Spleen (tissue), 11 donors: ENCODE measurements at regions not wholly inside any gene's neighbourhood (a gene's known extent, or its start where the extent isn't known, plus 50 kb on each side); places are given as distances from the start of the nearest gene placed in this dataset.

Experiments used
- DNase-seq: peaks from one replicate; pipeline ENCODE4 v3.0.0-alpha.2; 2020
- H3K27ac ChIP-seq, 8 donors: fragments of 200-600 bp; sonication (generic) in 7 of 8; 1 replicate in 4 of 8; 2 replicates in 4 of 8; pipeline versions ENCODE4 v1.5.0 to v1.8.0; 2016 to 2021; ENCODE audit warnings: inconsistent platforms in 4 of 8, mild to moderate bottlenecking in 4 of 8, moderate library complexity in 1 of 8
- H3K27me3 ChIP-seq, 7 donors: fragments of 200-600 bp; sonication (generic) in 6 of 7; replicated peaks in 1 of 7; 1 replicate in 4 of 7; 2 replicates in 3 of 7; pipeline versions ENCODE4 v1.5.0 to v1.8.0; 2016 to 2021; ENCODE audit warnings: inconsistent platforms in 3 of 7, mild to moderate bottlenecking in 1 of 7
- H3K36me3 ChIP-seq, 6 donors: fragments of 200-600 bp; sonication (generic) in 5 of 6; 1 replicate in 4 of 6; 2 replicates in 2 of 6; pipeline versions ENCODE4 v1.5.0 to v1.8.0; 2016 to 2021; ENCODE audit warnings: inconsistent platforms in 2 of 6
- H3K4me1 ChIP-seq, 6 donors: fragments of 200-600 bp; sonication (generic) in 5 of 6; 1 replicate in 3 of 6; 2 replicates in 3 of 6; pipeline versions ENCODE4 v1.5.0 to v1.8.0; 2016 to 2021; ENCODE audit warnings: inconsistent platforms in 3 of 6
- H3K4me3 ChIP-seq, 8 donors: fragments of 200-600 bp; sonication (generic) in 7 of 8; 1 replicate in 4 of 8; 2 replicates in 4 of 8; pipeline versions ENCODE4 v1.5.0 to v1.8.0; 2016 to 2021; ENCODE audit warnings: inconsistent platforms in 4 of 8, mild to moderate bottlenecking in 4 of 8, moderate library complexity in 2 of 8
- H3K9me3 ChIP-seq, 8 donors: fragments of 200-600 bp; sonication (generic) in 7 of 8; 1 replicate in 4 of 8; 2 replicates in 4 of 8; pipeline versions ENCODE4 v1.5.0 to v1.8.0; 2016 to 2021; ENCODE audit warnings: inconsistent platforms in 4 of 8
- CTCF ChIP-seq, 11 experiments: fragments of 200-600 bp in 7 of 11; fragments of 450-650 bp in 4 of 11; sonication (generic) in 4 of 11; IDR thresholded peaks in 8 of 11; conservative IDR thresholded peaks in 3 of 11; 1 replicate in 7 of 11; 2 replicates in 4 of 11; pipeline versions ENCODE4 v1.4.0 to v1.8.0; 2016 to 2021; ENCODE audit warnings: antibody characterized with exemption in 11 of 11, inconsistent platforms in 4 of 11, mild to moderate bottlenecking in 1 of 11
- POLR2A ChIP-seq, 3 donors: fragments of 450-650 bp; IDR thresholded peaks; one replicate each; pipeline ENCODE4 v1.5.1; 2017; ENCODE audit warnings: antibody characterized with exemption in 3 of 3, mild to moderate bottlenecking in 1 of 3
- POLR2AphosphoS5 ChIP-seq, 3 donors: sonication (generic); formaldehyde crosslinking; IDR thresholded peaks; one replicate each; pipeline ENCODE4 v1.5.1; 2017; ENCODE audit warnings: antibody characterized with exemption in 3 of 3
- WGBS, 5 donors: extraction: QIAGEN DNeasy Blood & Tissue Kit in 3 of 5; methylation state at CpG; one replicate each; pipeline versions ENCODE4 v1.1.5 to v1.1.7; 2013 to 2018; 5-methylcytosine and 5-hydroxymethylcytosine counted together
- intact Hi-C: fragments of 100-400 bp; cut with DNase I; formaldehyde crosslinking; loops from one replicate; pipeline ENCODE4 v1.15.0; 2023; ENCODE audit warnings: low total_unique reads
- donor health status: healthy with polysubstance abuse.
- donor health status: DM: no; HTN: no; CAD: no; lungs with moderate emphysema.
- donor health status: DM: no; HTN: no; CAD: no.
- donor health status: Bipolar disorder and iron deficiency.
- donor health status: healthy.
- donor health status: DM: no; HTN: no; CAD: no.
- donor health status: DM: yes; HTN: yes; CAD: no.

DNA sequence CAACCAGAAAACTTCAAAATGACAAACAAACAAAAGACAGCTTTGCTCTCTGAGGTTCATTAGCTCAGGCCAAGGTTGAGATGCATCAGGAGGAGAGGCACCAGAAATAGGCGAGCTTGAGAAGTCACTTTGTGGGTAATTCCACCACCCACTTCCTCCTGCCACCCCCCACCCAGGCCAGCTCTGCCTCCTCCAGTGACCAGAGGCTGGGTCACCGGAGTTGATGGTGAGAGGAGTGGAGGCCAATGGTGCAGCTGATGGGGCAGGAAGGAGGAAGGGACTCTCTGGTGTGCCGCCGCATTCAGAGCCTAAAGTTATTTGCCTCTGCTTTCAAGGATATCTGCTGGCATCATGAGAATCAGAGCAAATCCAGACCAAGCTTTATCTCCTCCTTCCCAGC is 73.8 kb upstream of the ASTN2 start:
- Histone ChIP-seq H3K36me3 (no peaks in the 10 kb centered on the region), H3K27ac (no peak overlapping the region), H3K4me1 (peaks cover 0 to 10% (median 6%) of the 10 kb centered on the region in 6 donors), H3K27me3 (peaks cover 0 to 26% (median 0%) of the 10 kb centered on the region in 7 donors), H3K4me3 (peak overlapping the region in 1 of 8 donors; percentile 6), H3K9me3 (no peaks in the 10 kb centered on the region)
- no peak for DNase-seq
- TF ChIP-seq POLR2A (IDR thresholded peaks at IDR 0.05), result no peak
- TF ChIP-seq CTCF (IDR thresholded peaks at IDR 0.05 in 8 of 11, conservative IDR thresholded peaks at IDR 0.05 in 3 of 11), result no peak
- no peak for TF ChIP-seq POLR2AphosphoS5 (IDR thresholded peaks at IDR 0.05)
- WGBS, 5 donors, result 77 to 90% (median 80%) methylated on average over 4 of the region's 4 CpGs
- intact Hi-C loops, result no loop called here

DNA sequence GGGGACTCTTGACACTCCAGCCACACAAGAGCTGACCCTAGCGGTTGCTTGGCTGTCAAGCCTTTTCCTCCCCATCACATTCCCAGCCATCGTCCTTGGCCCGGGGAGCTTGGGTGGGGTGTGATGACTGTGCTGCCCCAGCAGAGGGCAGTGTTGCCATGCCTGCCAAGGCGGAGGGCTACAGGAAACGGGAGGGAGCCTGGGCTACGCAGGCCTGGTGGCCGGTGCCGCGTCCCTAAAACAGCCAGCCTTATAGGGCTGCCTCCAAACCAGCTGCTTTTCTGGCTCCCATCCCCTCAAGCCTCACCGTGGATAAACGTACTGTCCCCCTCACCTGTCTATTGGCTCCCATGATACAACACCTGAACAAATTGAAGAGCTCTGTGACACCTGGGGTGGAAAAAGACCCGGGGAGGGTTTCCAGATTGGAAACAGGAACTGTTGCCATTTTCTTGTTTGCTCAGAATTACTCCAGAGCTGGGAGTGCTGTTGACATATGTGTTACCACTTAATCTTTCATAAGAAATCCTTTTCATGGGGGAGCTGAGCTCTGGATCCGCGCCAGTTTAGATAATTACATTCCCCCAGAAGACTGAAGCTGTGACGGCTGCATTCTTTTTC is 72.8 kb upstream of the ASTN2 start:
- intact Hi-C loops, result no loop called here
- TF ChIP-seq POLR2A (IDR thresholded peaks at IDR 0.05), result no peak
- peak; percentile 73 to 92 (median 86) for TF ChIP-seq CTCF (IDR thresholded peaks at IDR 0.05 in 8 of 11, conservative IDR thresholded peaks at IDR 0.05 in 3 of 11)
- peak in 2 of 3 donors; percentile 51 to 62 for TF ChIP-seq POLR2AphosphoS5 (IDR thresholded peaks at IDR 0.05)
- H3K4me3 ChIP-seq, result no peak overlapping the region
- H3K4me1 ChIP-seq, result peaks cover 0 to 10% (median 6%) of the 10 kb centered on the region in 6 donors
- H3K27ac ChIP-seq, result no peak overlapping the region
- peak; percentile 86 for DNase-seq
- no peaks in the 10 kb centered on the region for H3K9me3 ChIP-seq
- no peaks in the 10 kb centered on the region for H3K36me3 ChIP-seq
- WGBS, 5 donors, result 9 to 14% (median 11%) methylated on average over 15 of the region's 15 CpGs
- peaks cover 0 to 26% (median 0%) of the 10 kb centered on the region in 7 donors for H3K27me3 ChIP-seq

DNA sequence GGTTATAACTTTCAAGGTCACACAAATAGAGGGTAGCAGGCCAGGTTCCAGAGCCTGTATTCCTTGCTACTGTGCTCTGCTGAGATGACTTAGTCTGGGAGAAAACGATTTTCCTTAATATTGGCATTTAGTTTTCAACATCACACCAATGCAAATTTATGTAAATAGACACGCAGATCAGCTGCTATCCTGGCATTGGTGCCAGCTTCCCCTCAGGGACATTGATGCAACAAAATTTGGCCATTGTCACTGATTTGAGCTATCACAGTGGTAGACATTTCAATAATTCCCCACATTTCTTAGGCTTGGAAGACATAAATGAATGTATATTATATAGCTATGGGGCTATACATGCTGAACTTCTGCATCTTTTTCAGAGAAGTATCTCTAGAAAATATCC is 71.6 kb upstream of the ASTN2 start:
- Histone ChIP-seq H3K36me3 (no peaks in the 10 kb centered on the region), H3K27me3 (peaks cover 0 to 29% (median 0%) of the 10 kb centered on the region in 7 donors), H3K27ac (no peak overlapping the region), H3K4me1 (peaks cover 0 to 10% (median 6%) of the 10 kb centered on the region in 6 donors), H3K9me3 (no peaks in the 10 kb centered on the region), H3K4me3 (no peak overlapping the region)
- TF ChIP-seq CTCF (IDR thresholded peaks at IDR 0.05 in 8 of 11, conservative IDR thresholded peaks at IDR 0.05 in 3 of 11), result no peak
- no peak for TF ChIP-seq POLR2A (IDR thresholded peaks at IDR 0.05)
- no peak for TF ChIP-seq POLR2AphosphoS5 (IDR thresholded peaks at IDR 0.05)
- intact Hi-C loops, result no loop called here
- no peak for DNase-seq
- WGBS, 5 donors, result 55 to 80% (median 62%) methylated on average over 2 of the region's 2 CpGs

DNA sequence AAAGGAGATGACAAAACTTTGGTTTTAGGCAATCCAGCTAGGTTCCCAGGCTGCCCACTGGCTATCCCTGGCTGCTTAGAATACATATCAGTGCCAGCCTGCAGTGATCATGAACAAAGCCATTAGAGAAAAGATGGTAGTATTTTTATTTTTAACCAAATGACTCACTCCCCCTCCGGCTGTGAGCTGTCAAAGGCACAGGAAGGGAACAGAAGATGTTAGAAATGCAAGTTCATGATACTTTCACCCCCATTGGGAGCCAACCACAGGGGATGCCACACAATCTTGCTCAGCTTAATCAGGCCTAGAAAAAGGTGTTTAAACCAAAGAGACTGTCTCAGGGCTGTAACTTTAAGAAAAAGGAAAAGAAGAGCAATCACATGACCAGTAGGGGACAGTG is 70.3 kb upstream of the ASTN2 start:
- TF ChIP-seq POLR2AphosphoS5 (IDR thresholded peaks at IDR 0.05), result no peak
- TF ChIP-seq POLR2A (IDR thresholded peaks at IDR 0.05), result no peak
- TF ChIP-seq CTCF (IDR thresholded peaks at IDR 0.05 in 8 of 11, conservative IDR thresholded peaks at IDR 0.05 in 3 of 11), result no peak
- Histone ChIP-seq H3K36me3 (no peaks in the 10 kb centered on the region), H3K9me3 (no peaks in the 10 kb centered on the region), H3K4me1 (peaks cover 0 to 10% (median 6%) of the 10 kb centered on the region in 6 donors), H3K27ac (no peak overlapping the region), H3K4me3 (no peak overlapping the region), H3K27me3 (peaks cover 0 to 29% (median 0%) of the 10 kb centered on the region in 7 donors)
- intact Hi-C loops, result no loop called here
- no peak for DNase-seq
- WGBS, 5 donors, result 0 to 17% (median 4%) methylated on average over 1 of the region's 1 CpG
